NCI-H460 (cell line): ENCODE measurements at regions not wholly inside any gene's neighbourhood (a gene's known extent, or its start where the extent isn't known, plus 50 kb on each side); places are given as distances from the start of the nearest gene placed in this dataset.

ENCODE experiments used
- DNase-seq: peaks from one replicate; pipeline ENCODE4 v3.0.0-alpha.2; 2016; ENCODE audit warnings: low read depth; ENCODE audit errors: extremely low read depth

DNA sequence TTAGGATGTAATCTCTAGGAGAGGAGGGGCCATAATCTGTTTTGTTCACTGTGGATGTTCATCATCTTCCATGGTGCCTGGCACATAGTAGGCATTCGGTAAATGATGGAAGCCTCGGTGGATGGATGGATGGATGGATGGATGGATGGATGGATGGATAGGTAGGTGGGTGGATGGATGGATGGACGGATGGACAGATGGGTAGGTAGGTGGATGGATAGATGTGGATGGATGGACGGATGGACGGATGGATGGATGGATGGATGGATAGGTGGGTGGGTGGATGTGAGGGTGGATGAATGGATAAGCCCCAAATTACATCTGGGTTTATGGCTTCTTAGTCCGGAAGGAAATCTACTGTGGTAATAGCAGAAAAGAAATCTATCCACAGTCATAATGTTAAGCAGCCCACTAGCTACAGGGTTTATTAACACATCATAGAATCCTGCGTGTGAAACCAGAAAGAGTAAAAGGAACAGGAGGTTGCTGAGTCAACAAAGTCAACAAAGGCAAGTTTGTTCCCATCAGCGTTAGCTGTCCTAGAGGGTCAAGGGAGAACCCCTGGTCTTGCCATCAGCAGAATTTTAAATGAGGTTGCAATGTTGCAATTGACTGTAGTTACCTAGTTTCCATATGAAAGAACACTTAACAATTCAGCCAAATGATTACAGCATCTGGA lies 82.8 kb downstream of the C11orf91 start:
- no peak for DNase-seq

DNA sequence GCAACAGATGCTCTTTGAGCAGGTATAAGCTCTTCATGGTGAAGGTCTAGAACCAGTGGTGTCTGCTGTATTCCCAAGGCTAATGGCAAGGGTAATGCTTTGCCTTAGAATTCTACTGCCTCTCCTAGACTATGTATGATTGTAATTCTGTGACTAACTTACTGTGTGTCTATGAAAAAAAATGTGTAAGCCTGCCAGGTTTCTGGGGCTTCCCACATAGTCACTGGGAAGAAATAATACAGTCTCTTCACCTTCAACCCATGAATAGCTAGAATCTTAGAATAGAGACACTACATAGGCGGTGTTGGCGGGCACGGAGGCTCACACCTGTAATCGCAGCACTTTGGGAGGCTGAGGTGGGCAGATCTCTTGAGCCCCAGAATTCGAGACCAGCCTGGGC lies 84.1 kb downstream of the C11orf91 start:
- DNase-seq: no peak

DNA sequence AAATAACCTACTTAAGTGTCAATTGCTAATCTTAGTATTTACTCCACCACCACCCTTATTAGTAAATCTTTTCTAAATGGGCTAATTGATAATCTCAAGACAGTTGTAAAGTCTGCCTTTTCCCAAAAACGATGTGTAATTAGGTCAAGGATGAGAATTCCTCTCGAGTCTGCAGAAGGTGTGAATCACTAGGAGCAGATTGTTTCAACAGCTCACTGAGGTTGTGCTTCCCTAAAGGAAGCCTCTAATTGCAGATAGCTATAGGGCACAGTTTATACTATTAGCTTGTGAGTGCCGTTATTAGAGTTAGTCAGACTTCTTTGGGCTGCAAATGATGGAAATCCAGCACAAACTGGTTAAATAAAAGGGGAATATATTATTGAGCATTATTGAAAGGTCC lies 84.9 kb downstream of the C11orf91 start:
- DNase-seq: no peak

DNA sequence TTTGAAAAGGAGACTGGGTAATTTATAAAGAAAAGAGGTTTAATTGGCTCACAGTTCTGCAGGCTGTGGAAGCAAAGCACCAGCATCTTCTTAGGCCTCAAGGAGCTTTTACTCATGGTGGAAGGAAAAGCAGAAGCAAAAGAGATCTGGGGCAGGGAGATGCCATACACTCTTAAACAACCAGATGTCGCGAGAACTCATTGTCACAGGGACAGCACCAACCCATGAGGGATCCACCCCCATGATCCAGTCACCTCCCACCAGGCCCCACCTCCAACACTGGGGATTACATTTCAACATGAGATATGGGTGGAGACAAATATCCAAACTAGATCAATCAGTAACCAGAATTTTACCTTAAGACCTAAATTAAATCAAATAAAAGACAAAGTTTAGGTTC lies 87.2 kb downstream of the C11orf91 start:
- no peak for DNase-seq

DNA sequence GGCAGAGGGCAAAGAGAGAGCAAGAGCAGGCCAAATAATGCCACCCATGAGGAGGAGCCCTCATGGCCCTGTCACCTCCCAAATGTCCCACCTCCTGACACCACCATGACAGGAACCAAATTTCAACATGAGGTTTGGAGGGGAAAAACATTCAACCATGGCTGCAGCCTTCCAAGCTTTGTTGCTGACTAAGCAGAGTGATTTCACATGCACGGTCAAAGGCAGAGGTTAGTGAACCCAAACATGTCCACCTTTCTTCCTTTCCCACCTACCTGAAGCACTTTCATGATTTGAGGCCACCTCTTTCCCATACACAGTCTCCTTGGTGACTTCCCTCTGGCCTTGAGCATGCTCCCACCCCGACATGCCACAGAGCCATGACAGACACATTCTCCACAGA lies 89.7 kb downstream of the C11orf91 start:
- DNase-seq: no peak

DNA sequence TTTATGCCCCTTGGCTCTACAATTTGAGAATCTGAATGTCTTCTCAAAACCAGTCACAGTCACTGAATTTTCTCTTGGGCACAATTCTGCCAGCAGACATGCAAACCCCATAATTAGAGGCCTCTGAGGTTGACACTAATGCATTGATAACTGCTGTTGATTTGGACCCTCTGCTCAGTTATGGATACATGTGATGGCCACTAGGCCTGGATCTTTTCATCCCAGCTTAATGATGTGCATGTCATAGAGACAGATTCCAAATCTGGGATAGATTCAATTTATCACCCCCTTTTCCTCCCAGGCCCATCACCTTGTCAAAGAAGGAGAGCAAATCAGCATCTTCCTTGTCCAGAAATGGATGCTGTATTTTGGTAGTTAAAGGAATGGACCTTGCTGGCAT lies 92.2 kb downstream of the C11orf91 start:
- no peak for DNase-seq

DNA sequence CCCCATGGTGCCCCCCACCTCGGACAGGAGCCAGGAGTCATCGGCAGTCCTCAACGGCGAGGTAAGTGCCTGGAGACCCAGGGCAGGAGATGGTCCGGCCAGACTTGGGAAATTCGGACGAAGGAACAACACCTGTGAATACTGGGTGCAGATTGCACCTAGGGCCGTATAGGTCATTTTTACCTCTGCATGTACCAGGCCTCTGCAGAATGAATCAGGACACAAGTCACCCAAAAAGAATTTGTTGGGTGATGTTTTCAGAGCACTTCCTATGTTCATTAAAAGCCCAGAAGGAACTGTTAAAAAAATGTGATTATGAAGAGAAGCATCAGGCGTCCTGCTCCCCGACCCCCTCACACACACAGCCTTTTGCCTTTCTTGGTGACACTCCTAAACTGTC lies 93.9 kb downstream of the C11orf91 start:
- DNase-seq: no peak

DNA sequence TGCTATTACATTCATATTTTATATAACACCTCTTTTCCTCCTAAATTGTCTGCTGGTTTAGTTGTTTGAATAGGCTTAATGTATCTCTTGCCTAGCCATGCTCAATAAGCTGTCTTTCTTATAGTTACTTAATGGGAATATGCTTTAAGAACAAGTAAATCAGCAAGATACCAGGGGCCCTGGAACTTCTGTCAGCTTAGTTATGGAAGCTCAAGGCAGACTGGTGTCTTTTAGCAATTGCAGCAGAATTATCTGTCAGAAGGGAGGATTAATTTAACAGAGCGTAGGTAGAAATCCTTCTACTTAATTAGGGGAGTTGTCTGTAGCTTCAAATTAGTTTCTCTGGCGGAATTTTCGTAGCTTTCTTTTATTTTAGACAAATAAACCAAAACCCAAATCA lies 94.9 kb downstream of the C11orf91 start:
- no peak for DNase-seq

DNA sequence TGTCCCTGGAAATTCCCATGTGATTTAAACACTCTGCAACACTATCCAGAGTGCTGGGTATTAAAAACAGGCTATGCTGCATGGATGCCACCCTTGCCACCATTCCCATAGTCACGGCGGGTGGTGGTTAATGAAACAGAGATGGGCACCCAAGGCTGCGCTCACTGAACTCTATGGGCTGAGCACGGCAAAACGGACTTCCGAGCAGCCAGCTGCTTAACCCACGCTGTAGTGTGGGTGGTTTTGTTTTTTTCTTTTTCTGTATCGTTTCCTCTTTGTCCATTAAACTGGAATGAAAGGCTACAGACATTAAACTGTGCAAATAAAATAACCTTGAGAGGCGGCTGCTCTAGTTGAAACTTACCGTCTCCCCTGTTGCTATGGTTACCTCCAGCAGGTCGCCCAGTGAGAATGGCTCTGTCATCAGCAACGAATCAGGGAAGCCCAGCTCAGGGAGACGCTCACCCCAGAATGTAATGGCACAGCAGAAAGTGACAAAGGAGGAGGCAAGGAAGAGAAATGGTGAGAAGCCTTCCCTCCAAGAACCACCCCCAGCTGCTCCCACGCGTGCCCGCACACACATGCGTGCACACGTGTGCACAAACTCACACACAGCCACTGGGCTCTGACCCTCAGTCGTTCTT lies 102.1 kb downstream of the C11orf91 start:
- DNase-seq: no peak

DNA sequence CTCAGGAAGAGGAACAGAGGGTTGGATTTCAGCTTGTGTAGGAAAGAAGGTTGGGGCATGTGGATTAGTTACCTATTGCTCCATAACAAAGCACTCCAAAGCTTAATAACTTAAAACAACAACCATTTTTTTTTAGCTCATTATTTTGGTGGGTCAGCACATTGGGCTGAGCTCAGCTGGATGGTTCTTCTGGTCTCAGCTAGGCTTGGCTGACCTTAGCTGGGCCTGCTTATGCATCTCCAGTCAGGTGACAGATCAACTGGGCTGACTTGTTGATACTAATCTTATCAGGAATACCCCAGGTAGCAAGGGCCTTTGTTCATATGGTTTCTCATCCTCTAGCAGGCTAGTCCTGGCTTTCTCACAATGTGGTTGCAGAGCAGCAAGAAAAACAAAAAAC lies 106.4 kb downstream of the C11orf91 start:
- no peak for DNase-seq

DNA sequence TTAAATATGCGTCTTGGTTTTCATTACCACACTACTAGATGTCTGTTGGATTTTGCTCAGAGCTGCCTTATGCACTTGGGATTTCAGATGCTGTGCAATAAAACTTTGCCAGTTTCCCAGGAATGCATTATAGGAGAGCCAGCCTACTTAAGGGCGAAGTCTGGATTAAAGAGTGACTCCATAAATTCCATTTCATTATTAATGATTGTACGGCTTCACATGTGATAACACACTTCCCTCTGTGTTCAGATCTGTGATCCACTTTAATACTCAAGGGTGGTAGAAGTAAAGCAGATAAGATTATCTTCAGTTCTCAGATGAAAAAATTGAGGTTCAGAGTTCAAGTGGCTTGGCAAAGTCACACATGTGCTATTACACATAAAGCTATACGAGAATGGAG lies 110.2 kb downstream of the C11orf91 start:
- DNase-seq: no peak

DNA sequence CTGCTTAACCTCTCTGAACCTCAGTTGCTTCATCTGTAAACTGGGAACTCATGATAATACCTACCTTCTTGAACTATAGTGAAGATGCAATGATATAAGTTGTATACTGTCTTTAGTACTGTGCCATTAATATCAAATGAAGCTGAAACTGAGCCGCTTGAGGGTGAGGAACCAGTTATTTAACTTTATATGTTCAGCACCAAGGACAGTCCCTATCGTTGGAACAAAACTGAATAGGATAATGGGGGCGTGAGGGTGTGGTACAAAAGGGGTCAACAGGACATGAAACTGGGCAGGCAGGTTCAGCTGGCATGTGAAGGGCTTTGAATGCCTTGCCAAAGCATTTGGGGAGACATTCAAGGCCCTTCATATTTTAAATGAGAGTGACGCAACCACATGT lies 112.6 kb downstream of the C11orf91 start:
- DNase-seq: no peak

DNA sequence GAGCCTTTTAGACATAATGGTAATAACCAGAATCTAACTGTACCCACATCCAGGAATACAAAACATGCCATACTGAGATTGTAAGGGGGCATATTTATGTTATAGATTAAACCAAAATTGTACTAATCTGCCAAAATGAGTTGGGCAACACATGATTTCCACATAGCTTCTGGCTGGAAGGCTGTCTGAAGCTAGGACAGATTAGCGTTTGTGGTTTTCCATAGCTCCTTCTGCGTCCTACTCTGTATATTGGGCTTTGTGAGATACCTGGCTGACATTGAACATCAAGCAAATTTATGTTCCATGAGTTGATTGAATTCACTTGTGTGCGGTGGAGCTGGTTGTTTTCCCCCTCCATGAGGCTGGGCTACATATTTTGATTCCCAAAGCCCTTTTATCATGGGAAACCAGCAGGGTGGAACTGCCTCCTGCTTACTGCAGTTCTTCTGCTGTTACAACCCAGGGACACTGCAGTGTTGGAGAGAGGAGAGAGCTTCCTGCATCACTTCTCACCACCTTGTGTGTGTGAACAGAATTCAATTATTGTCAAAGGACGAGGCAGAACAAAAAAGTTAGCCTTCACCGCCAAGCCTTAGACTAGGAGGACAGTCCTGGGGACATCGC lies 114.9 kb downstream of the C11orf91 start:
- DNase-seq: no peak

DNA sequence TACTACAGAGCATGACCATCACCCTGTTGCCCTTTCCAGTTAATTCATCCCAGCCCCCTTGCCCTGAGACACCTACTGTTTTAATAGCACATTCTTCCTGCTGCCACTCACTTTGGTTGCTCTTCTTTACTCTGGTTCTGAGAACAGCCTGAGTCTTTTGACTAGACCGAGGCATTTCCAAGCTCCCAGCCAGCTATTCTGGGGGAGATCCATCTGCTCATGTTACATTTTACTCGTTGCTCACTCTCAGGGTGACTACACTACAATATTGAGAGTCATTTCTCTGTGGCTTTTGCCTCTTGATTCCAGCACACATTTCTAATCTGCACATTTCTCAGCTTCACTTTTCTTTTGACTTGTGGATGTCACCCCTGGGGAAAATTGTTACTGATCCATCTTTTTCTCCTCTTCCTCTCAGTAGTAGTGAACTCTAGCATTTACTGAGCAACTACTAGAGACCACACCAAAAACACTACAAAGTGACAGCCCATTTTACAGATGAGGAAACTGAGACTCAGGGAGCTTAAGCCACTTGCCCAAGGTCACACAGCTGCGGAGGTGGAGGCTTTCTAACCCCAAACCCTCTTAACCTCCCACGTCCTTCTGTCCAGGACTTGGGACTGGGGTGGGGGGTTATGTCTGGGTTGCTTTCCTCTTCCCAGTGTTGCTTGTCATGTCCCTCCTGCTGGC lies 117.8 kb downstream of the C11orf91 start:
- DNase-seq: no peak

DNA sequence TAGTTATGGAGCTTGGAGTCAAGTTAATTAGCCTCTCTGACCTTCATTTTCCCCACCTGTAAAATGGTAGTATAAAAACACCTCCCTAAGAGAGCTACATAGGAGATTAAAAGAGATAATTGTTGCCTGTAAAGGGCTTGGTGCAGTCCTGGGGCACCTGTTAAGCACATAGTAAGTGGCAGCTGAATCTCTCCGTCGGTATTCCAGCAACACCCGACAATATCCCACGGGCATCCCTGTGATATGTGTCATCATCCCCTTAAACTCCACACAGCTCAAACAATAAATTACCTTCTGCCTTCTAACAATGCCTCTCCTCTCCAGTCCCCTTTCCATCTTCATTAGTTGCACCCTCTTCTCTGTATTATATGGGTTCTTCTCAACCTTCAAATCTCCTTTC lies 121.5 kb downstream of the C11orf91 start:
- DNase-seq: no peak

DNA sequence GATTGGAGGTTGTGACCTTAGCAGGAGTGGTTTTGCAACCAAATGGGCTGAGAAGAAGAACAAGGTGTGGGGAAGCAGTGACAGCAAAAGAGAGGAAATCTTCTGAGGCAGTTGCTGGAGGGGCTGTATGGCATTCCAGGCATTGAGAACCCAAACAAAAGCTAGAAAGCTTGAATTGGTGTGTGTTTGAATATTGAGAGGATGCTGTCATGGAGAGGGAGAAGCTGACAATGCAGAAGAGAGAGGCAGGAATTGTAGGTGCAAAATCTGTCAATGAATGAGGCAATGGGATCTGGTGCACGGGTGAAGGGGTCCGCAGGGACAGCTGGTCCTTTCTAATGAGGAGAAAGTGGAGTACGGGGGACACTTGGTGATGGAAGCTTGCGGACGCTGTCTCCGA lies 123.4 kb downstream of the C11orf91 start:
- no peak for DNase-seq

DNA sequence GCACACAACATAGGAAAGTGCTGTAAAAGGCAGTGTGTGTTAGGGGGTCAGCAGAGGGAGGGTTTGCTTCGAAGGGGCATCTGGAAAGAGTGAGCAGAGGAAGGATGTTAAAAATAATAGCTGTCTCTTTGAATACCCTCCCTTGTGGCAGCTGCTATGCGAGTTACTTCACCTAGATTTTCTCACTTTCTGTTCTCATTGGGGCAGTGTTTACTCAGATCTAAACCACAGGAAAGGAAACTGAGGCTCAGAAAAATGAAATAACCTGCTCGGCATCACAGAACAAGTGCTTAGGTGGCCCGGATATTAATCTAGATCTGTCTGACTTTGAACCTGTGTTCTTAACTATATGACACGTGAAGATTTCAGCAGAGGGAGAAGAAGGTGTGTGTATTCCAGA lies 125.3 kb downstream of the C11orf91 start:
- DNase-seq: no peak

DNA sequence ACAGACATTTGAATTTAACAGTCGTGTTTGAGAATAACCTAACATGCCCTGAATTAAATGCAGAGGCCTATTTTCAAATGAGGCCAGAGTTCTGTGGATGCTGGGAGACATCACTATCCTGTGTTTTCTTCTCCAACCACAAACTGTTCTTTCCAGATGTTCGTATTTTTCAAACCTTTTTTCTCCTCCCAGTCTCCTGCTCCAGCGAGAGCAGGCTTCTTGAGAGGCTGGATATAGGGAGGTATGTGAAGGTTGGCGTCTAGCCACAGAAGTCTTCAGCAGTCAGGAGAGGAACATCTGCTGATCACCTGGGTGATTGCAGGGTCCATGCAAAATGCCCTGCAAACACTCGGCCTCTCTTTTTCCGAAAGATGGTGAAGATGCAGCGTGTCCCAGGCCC lies 126.3 kb downstream of the C11orf91 start:
- no peak for DNase-seq

DNA sequence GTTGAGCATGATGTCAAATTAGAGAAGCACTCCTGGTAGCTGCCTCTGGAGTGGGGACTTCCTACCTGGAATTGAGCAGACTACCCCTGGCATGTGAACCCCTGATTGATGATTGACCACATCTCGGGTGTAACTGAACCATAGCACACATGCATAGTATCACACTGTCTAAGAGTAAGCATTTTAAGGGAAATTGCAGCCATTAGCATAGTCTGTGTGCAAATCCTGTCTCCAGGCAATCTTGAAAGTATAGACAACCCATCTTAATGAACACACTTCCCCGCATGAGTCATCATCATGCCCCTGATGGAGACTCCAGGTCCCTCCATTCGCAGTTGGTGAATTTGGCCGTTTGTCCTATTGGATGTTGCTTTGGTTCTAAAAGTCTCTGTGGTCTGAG lies 131.3 kb downstream of the C11orf91 start:
- DNase-seq: no peak

DNA sequence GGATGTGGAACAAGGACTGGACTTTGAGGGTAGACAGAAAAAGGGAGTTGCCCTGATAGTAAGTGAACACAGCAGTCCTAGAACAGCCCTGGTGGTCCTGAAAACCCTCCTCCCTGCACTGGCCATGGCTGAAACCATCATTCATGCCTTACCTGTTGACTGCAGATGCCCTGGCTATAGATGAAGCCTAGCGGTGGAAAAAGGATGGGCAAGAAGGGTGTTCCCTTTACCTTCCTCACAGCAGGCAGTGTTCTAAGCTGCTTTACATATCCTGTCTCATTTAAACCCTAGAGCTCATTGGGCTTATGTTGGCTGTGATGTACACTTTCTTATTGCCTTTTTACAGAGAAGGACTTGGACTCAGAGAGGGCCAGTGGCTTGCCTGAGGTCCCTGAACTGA lies 133.6 kb downstream of the C11orf91 start:
- no peak for DNase-seq

DNA sequence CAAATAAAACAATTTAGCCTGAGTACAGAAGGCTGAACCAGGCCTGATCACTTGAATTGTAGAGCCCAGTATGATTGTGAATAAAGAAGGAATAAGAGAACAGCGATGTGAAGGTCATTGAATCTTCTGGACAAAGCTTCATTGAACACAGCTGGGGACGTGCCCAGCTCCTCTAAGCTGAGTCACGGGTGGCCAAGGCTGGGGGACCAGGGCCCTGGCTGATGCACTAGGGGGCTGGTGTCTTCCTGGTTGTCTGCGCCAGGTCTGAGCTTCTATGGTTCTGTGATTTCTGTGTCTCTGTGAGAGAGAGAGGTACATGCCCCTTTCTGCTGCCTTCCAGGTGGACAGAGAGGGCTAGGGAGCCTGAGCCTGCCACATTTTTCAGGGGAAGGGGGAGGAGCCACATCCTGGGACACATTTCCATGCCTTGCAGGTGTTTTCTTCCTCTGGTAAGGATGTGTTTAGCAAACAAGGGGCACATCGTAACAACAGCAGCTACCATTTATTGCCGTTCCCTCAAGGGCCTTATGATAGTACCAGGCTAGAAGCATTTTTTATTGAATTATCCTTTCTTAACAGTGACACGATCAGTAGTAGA lies 135.7 kb downstream of the C11orf91 start:
- DNase-seq: no peak
